ENCODE measurements at regions not wholly inside any gene's neighbourhood (a gene's known extent, or its start where the extent isn't known, plus 50 kb on each side); places are given as distances from the start of the nearest gene placed in this dataset.

GRCh38 chr4:19241895-19242294 is 1009.8 kb upstream of the SLIT2 start:
- CTCF ChIA-PET, result no interaction called here

More at GRCh38 chr4:19241895-19242294, 1009.8 kb upstream of the SLIT2 start:
- DNase-seq (ENCODE audit: low read depth, low spot score) (no peak), FAIRE-seq (no peak)
- dilution Hi-C loops (cut with MboI; ENCODE audit: extremely low pct_ligation_motif_present, low sequenced_read_pairs), result no loop called here
- Histone ChIP-seq H3K4me1 (ENCODE audit: control insufficient read depth, extremely low read depth, insufficient read depth, low read length) (no peaks in the 10 kb centered on the region), H3K9me3 (replicated peaks; ENCODE audit: control insufficient read depth, insufficient read depth, low read length) (no peaks in the 10 kb centered on the region), H3K36me3 (ENCODE audit: control insufficient read depth in 2 of 2, extremely low read depth in 1 of 2, insufficient read depth in 2 of 2, low read length in 2 of 2) (no peaks in the 10 kb centered on the region), H2AFZ (ENCODE audit: low read depth, low read length) (no peak overlapping the region), H3K27ac (ENCODE audit: insufficient read depth, low read depth, low read length) (no peak overlapping the region), H3K9ac (replicated peaks; ENCODE audit: extremely low read depth, insufficient read depth, low read length) (no peak overlapping the region), H3K4me2 (ENCODE audit: insufficient read depth, low read length) (no peak overlapping the region), H3K9me1 (replicated peaks; ENCODE audit: control insufficient read depth, extremely low read depth, insufficient read depth, low read length) (no peaks in the 10 kb centered on the region), H4K20me1 (replicated peaks; ENCODE audit: control insufficient read depth, extremely low read depth, insufficient read depth, low read length) (no peaks in the 10 kb centered on the region), H3K27me3 (ENCODE audit: control insufficient read depth in 2 of 2, insufficient read depth in 2 of 2, low read length in 2 of 2) (no peaks in the 10 kb centered on the region), H3K79me2 (ENCODE audit: control insufficient read depth, insufficient read depth, low read length) (no peaks in the 10 kb centered on the region), H3K4me3 (replicated peaks in 1 of 3; ENCODE audit: insufficient read depth in 1 of 3, low read depth in 1 of 3, low read length in 3 of 3) (no peak overlapping the region)
- intact Hi-C loops (cut with micrococcal nuclease), result no loop called here
- TF ChIP-seq POLR2A (IDR thresholded peaks at IDR 0.05; ENCODE audit: low read depth, low read length) (no peak), JUN (IDR thresholded peaks at IDR 0.05; ENCODE audit: borderline replicate concordance, insufficient read depth, insufficient read length, low read depth) (no peak), FOS (IDR thresholded peaks at IDR 0.05; ENCODE audit: borderline replicate concordance, insufficient read depth, low read length) (no peak), GATA2 (IDR thresholded peaks at IDR 0.05; ENCODE audit: insufficient read depth, insufficient read length, low read depth, low read length) (no peak), MYC (IDR thresholded peaks at IDR 0.05; ENCODE audit: low read depth, low read length) (no peak), POLR2AphosphoS5 (IDR thresholded peaks at IDR 0.05; ENCODE audit: insufficient read depth, low read depth, low read length) (no peak), CTCF (IDR thresholded peaks at IDR 0.05; ENCODE audit: extremely low read depth in 1 of 2, insufficient read depth in 1 of 2, low read depth in 1 of 2, low read length in 2 of 2) (no peak), EZH2 (IDR thresholded peaks at IDR 0.05; ENCODE audit: borderline replicate concordance, low read depth, low read length, severe bottlenecking) (no peak)
- TF ChIP-seq, protein P1, sequence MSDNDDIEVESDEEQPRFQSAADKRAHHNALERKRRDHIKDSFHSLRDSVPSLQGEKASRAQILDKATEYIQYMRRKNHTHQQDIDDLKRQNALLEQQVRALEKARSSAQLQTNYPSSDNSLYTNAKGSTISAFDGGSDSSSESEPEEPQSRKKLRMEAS (IDR thresholded peaks at IDR 0.05; ENCODE audit: insufficient read depth, insufficient read length), result no peak
- POLR2A ChIA-PET, result no interaction called here
- no TSS peak for BruUV-seq (replicated peaks)

Measured in endothelial cell of umbilical vein (primary cell).